ENCODE measurements at regions not wholly inside any gene's neighbourhood (a gene's known extent, or its start where the extent isn't known, plus 50 kb on each side); places are given as distances from the start of the nearest gene placed in this dataset.

DNA sequence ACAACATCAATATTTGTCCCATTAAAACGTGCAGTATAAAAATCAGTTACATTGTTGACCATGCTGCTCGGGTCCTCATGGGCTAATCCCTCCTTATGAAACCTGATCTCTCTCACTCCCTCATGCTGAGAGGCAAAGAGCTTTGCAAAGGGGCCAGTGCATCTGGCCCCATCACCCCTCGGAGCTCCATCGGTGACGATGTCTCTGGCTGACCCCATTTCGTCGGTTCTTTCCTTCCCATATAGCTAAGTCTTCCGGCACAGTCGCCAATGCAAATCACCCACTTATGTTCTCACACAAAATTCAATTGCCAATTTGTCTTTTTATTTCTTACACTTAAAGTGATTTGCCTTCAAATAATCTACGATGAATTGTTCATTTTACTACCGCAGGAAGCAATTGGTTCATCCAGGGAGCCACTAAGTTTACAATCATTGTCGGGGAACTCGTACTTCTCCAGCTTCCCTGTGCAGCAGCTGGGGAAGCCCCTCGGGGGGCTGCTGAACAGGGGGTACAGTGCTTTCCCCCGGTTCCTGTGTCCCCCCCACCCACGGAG lies 199.8 kb upstream of the CDH4 start:
- DNase-seq (ENCODE audit: insufficient read length, low spot score) (no peak), FAIRE-seq (no peak)
- TF ChIP-seq, protein P1, sequence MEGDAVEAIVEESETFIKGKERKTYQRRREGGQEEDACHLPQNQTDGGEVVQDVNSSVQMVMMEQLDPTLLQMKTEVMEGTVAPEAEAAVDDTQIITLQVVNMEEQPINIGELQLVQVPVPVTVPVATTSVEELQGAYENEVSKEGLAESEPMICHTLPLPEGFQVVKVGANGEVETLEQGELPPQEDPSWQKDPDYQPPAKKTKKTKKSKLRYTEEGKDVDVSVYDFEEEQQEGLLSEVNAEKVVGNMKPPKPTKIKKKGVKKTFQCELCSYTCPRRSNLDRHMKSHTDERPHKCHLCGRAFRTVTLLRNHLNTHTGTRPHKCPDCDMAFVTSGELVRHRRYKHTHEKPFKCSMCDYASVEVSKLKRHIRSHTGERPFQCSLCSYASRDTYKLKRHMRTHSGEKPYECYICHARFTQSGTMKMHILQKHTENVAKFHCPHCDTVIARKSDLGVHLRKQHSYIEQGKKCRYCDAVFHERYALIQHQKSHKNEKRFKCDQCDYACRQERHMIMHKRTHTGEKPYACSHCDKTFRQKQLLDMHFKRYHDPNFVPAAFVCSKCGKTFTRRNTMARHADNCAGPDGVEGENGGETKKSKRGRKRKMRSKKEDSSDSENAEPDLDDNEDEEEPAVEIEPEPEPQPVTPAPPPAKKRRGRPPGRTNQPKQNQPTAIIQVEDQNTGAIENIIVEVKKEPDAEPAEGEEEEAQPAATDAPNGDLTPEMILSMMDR (IDR thresholded peaks at IDR 0.05; ENCODE audit: insufficient read depth, missing control alignments) = no peak

DNA sequence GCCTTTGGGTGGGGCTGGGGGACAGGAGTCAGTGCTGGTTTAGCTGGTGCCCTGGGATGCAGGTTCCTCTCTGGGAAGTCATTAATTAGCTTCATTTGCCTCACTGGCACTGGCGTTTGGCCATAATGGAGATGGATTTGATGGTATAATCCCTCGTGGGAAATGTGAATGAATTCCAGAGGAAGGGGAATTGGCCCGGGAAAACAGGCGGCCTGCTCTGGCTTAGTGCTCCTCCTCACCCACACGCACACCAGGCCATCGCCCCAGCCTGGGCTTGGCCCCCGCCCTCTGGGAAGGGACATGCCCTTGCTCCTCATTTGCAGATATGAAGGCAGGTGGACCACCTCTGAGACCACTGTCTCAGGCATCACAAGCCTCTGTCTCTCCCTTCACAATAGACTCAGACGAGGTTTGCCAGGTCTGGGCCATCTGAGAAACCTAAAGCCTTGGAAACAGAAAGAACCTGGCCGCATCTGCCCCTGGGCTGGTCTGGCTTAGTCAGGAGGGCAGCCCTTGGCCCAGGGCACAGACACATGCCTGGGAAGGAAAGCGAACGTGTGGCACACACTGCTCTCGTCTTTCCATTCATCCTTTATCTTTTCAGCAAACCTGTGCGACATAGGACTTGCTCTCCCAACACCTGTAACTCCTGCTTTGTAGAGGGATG lies 199.2 kb upstream of the CDH4 start:
- no peak for DNase-seq (ENCODE audit: insufficient read length, low spot score)
- no peak for FAIRE-seq

DNA sequence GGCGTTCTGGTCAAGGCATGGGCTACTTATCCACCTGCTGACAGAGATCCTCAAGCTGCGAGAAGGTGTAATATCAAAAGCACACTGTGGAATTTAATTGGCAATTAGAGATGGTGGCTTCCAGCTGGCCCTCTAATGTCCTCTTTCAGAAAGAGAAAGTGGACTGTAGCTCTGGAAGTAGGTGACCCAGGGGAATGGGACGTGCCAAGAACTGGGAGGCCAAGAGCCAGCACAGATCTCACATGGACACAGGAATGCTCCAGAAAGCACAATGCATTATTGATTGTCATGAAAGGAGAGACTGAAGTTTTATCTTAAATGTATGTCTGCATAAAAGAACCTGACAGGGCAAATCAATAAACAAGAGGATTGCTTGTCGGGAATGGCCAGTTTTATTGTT lies 198.6 kb upstream of the CDH4 start:
- TF ChIP-seq, protein P1 (IDR thresholded peaks at IDR 0.05; ENCODE audit: insufficient read depth, missing control alignments) = no peak
- no peak for DNase-seq (ENCODE audit: insufficient read length, low spot score)
- FAIRE-seq = no peak

More for the DNA sequence above, 199.2 kb upstream of the CDH4 start:
- TF ChIP-seq, protein P1 (IDR thresholded peaks at IDR 0.05; ENCODE audit: insufficient read depth, missing control alignments) = no peak

DNA sequence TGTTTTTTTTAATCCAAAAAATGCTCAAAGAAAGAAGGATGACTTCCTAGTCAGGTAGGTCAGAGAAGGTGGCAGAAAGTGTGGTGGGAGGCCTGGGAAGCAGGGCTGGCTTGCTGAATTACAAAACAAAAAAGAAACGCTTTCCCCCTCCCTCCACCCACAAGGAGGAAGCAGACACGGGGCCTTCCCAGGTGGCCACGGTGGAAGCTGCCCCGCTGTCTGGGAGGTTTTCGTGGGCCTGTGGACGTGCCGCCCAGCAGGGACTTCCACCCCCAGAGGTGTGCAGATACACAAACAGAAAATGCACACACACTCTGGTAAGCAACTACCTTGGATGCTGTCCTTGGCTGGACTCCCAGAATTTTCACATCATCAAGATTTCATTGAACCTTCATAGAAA lies 198.2 kb upstream of the CDH4 start:
- DNase-seq (ENCODE audit: insufficient read length, low spot score) = no peak
- no peak for FAIRE-seq
- TF ChIP-seq, protein P1 (IDR thresholded peaks at IDR 0.05; ENCODE audit: insufficient read depth, missing control alignments) = no peak

DNA sequence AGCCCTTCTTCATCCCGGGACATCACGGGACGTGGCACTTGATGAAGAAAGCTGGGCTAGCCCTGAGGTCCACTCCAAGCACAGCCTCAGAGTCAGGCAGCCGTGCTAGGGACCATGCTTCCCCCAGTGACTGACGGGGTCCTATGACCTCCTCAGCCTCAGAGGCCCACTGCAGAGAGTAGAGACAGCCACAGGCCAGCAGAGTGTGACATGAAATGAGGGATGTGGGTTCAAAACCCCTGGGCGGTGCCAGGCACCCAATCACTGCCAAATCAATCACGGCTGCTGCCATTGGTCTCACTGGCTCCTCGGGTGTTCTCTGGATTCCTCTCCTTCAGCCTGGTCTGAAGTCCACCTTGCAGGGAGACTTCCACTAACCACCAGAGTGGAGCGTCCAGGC lies 197.7 kb upstream of the CDH4 start:
- DNase-seq (ENCODE audit: insufficient read length, low spot score) (no peak), FAIRE-seq (no peak)

DNA sequence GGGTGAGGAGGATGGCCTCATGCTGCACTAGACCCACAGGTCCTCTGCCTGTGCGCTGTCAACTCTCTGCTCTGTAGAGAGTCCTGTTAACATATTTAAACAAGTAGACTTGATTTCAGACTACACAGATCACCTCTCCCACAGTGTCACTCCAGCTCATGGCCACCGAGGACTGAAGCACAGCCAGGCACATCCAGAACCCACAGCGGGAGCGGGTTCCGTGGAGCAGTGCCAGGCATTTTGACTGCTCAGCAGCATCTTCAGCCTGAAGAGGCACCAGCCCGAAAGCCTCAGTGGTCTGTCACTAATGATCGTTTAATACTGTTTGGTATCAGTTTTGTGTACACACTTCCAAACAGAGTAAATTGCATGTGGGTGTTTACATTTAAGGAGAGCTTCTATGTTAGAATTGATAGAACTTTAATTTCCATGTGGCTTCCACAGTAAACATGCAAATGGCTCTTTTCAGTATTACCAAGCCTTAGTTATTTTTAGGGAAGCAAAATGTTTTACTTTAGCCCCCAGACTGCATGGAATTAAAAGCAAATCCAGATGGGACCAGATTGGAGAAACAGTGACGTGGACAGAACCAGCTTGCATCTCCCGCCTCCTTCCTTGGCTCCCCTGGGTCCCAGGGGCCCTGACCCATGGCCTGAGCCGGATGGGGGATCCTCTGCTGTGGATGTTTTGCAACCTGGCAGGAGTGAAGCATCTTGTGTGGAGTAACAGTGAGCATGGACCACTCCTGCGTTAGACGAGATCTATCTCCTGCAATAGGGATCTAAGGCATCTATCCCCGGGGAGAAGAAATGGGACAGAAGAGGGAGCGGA lies 196.7 kb upstream of the CDH4 start:
- DNase-seq (ENCODE audit: insufficient read length, low spot score) (no peak), FAIRE-seq (no peak)
- TF ChIP-seq, protein P1 (IDR thresholded peaks at IDR 0.05; ENCODE audit: insufficient read depth, missing control alignments) = no peak

More for the DNA sequence above, 197.7 kb upstream of the CDH4 start:
- TF ChIP-seq, protein P1 (IDR thresholded peaks at IDR 0.05; ENCODE audit: insufficient read depth, missing control alignments) = no peak

Data from D721Med (cell line).